K562 (cell line): ENCODE measurements at regions not wholly inside any gene's neighbourhood (a gene's known extent, or its start where the extent isn't known, plus 50 kb on each side); places are given as distances from the start of the nearest gene placed in this dataset.
A peak's percentile ranks its signal among the peaks of the same experiment; 100 is the strongest.

Experiments used
- CREBBP ChIP-seq: IDR thresholded peaks from one replicate; pipeline ENCODE4 v1.6.1; 2012; ENCODE audit warnings: low read depth, mild to moderate bottlenecking, control low read depth, inconsistent platforms, low read length
- DACH1 ChIP-seq: fragments of 450-650 bp; IDR thresholded peaks from 2 replicates; pipeline ENCODE4 v1.6.1; 2018; ENCODE audit not compliant: partially characterized antibody
- KDM2B ChIP-seq: fragments of 250-450 bp; sonication (Bioruptor Pico); IDR thresholded peaks from 2 replicates; pipeline ENCODE4 v1.8.0; 2021; ENCODE audit warnings: mild to moderate bottlenecking, moderate library complexity
- MLX ChIP-seq, 2 experiments: fragments of 450-650 bp in 1 of 2; sonication (generic) in 1 of 2; formaldehyde crosslinking; conservative IDR thresholded peaks; 2 replicates each; pipeline versions ENCODE4 v1.4.0 to v1.8.1; 2020 to 2022; ENCODE audit warnings: mild to moderate bottlenecking in 1 of 2, missing genetic modification reagents in 1 of 2
- PTRF ChIP-seq: fragments of 450-650 bp; IDR thresholded peaks from 2 replicates; pipeline ENCODE4 v1.6.1; 2016; ENCODE audit warnings: mild to moderate bottlenecking, missing genetic modification characterization, missing compliant biosample characterization
- RBFOX2 ChIP-seq: fragments of 200-400 bp; formaldehyde crosslinking; IDR thresholded peaks from 2 replicates; pipeline ENCODE4 v1.6.1; 2017; ENCODE audit warnings: low read depth, mild to moderate bottlenecking, low read length, moderate library complexity
- SREBF1 ChIP-seq: fragments of 150-350 bp; IDR thresholded peaks from 2 replicates; pipeline ENCODE4 v1.6.1; 2014; ENCODE audit warnings: antibody characterized with exemption, low read depth, low read length, borderline replicate concordance
- TEAD1 ChIP-seq, 2 experiments: fragments of 450-650 bp in 1 of 2; sonication (generic) in 1 of 2; formaldehyde crosslinking; IDR thresholded peaks; 2 replicates each; pipeline versions ENCODE4 v1.4.0 to v1.8.0; 2020 to 2022; ENCODE audit warnings: mild to moderate bottlenecking in 2 of 2, missing genetic modification reagents in 1 of 2
- ZNF175 ChIP-seq: fragments of 200-800 bp; sonication (Bioruptor generic); IDR thresholded peaks from 2 replicates; pipeline ENCODE4 v1.6.1; 2016; ENCODE audit warnings: low read depth, mild to moderate bottlenecking, missing genetic modification characterization, missing compliant biosample characterization
- ZNF316 ChIP-seq: fragments of 450-650 bp; IDR thresholded peaks from 2 replicates; pipeline ENCODE4 v1.6.1; 2016
- ZNF561 ChIP-seq: fragments of 450-650 bp; formaldehyde crosslinking; conservative IDR thresholded peaks from 2 replicates; pipeline ENCODE4 v1.4.0; 2020; ENCODE audit warnings: mild to moderate bottlenecking, moderate library complexity
- TF ChIP-seq, protein P1 (sequence below): fragments of 450-650 bp; IDR thresholded peaks from 2 replicates; pipeline ENCODE4 v1.6.1; 2016; ENCODE audit warnings: mild to moderate bottlenecking, moderate library complexity
- TF ChIP-seq, protein P2 (sequence below): fragments of 250-450 bp; sonication (Bioruptor Pico); IDR thresholded peaks from 2 replicates; pipeline ENCODE4 v1.4.0; 2020; ENCODE audit warnings: mild to moderate bottlenecking, moderate library complexity, borderline replicate concordance

- TF ChIP-seq, protein P1, sequence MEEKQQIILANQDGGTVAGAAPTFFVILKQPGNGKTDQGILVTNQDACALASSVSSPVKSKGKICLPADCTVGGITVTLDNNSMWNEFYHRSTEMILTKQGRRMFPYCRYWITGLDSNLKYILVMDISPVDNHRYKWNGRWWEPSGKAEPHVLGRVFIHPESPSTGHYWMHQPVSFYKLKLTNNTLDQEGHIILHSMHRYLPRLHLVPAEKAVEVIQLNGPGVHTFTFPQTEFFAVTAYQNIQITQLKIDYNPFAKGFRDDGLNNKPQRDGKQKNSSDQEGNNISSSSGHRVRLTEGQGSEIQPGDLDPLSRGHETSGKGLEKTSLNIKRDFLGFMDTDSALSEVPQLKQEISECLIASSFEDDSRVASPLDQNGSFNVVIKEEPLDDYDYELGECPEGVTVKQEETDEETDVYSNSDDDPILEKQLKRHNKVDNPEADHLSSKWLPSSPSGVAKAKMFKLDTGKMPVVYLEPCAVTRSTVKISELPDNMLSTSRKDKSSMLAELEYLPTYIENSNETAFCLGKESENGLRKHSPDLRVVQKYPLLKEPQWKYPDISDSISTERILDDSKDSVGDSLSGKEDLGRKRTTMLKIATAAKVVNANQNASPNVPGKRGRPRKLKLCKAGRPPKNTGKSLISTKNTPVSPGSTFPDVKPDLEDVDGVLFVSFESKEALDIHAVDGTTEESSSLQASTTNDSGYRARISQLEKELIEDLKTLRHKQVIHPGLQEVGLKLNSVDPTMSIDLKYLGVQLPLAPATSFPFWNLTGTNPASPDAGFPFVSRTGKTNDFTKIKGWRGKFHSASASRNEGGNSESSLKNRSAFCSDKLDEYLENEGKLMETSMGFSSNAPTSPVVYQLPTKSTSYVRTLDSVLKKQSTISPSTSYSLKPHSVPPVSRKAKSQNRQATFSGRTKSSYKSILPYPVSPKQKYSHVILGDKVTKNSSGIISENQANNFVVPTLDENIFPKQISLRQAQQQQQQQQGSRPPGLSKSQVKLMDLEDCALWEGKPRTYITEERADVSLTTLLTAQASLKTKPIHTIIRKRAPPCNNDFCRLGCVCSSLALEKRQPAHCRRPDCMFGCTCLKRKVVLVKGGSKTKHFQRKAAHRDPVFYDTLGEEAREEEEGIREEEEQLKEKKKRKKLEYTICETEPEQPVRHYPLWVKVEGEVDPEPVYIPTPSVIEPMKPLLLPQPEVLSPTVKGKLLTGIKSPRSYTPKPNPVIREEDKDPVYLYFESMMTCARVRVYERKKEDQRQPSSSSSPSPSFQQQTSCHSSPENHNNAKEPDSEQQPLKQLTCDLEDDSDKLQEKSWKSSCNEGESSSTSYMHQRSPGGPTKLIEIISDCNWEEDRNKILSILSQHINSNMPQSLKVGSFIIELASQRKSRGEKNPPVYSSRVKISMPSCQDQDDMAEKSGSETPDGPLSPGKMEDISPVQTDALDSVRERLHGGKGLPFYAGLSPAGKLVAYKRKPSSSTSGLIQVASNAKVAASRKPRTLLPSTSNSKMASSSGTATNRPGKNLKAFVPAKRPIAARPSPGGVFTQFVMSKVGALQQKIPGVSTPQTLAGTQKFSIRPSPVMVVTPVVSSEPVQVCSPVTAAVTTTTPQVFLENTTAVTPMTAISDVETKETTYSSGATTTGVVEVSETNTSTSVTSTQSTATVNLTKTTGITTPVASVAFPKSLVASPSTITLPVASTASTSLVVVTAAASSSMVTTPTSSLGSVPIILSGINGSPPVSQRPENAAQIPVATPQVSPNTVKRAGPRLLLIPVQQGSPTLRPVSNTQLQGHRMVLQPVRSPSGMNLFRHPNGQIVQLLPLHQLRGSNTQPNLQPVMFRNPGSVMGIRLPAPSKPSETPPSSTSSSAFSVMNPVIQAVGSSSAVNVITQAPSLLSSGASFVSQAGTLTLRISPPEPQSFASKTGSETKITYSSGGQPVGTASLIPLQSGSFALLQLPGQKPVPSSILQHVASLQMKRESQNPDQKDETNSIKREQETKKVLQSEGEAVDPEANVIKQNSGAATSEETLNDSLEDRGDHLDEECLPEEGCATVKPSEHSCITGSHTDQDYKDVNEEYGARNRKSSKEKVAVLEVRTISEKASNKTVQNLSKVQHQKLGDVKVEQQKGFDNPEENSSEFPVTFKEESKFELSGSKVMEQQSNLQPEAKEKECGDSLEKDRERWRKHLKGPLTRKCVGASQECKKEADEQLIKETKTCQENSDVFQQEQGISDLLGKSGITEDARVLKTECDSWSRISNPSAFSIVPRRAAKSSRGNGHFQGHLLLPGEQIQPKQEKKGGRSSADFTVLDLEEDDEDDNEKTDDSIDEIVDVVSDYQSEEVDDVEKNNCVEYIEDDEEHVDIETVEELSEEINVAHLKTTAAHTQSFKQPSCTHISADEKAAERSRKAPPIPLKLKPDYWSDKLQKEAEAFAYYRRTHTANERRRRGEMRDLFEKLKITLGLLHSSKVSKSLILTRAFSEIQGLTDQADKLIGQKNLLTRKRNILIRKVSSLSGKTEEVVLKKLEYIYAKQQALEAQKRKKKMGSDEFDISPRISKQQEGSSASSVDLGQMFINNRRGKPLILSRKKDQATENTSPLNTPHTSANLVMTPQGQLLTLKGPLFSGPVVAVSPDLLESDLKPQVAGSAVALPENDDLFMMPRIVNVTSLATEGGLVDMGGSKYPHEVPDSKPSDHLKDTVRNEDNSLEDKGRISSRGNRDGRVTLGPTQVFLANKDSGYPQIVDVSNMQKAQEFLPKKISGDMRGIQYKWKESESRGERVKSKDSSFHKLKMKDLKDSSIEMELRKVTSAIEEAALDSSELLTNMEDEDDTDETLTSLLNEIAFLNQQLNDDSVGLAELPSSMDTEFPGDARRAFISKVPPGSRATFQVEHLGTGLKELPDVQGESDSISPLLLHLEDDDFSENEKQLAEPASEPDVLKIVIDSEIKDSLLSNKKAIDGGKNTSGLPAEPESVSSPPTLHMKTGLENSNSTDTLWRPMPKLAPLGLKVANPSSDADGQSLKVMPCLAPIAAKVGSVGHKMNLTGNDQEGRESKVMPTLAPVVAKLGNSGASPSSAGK = peak; percentile 77
- TF ChIP-seq PTRF (tag) (no peak), MLX (CRISPR knock-in tag; conservative IDR thresholded peaks at IDR 0.05) (no peak), ZNF316 (peak; percentile 71), KDM2B (CRISPR knock-in tag) (no peak), CREBBP (no peak), DACH1 (no peak), ZNF175 (CRISPR knock-in tag) (no peak), ZNF561 (no peak), TEAD1 (CRISPR knock-in tag; IDR thresholded peaks at IDR 0.05) (no peak), SREBF1 (no peak), RBFOX2 (no peak)
- TF ChIP-seq, protein P2, sequence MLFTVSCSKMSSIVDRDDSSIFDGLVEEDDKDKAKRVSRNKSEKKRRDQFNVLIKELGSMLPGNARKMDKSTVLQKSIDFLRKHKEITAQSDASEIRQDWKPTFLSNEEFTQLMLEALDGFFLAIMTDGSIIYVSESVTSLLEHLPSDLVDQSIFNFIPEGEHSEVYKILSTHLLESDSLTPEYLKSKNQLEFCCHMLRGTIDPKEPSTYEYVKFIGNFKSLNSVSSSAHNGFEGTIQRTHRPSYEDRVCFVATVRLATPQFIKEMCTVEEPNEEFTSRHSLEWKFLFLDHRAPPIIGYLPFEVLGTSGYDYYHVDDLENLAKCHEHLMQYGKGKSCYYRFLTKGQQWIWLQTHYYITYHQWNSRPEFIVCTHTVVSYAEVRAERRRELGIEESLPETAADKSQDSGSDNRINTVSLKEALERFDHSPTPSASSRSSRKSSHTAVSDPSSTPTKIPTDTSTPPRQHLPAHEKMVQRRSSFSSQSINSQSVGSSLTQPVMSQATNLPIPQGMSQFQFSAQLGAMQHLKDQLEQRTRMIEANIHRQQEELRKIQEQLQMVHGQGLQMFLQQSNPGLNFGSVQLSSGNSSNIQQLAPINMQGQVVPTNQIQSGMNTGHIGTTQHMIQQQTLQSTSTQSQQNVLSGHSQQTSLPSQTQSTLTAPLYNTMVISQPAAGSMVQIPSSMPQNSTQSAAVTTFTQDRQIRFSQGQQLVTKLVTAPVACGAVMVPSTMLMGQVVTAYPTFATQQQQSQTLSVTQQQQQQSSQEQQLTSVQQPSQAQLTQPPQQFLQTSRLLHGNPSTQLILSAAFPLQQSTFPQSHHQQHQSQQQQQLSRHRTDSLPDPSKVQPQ (CRISPR knock-in tag) = no peak
Observed at GRCh38 chr6:37580176-37580955, 80.7 kb upstream of the CCDC167 start (continued).
